A673 (cell line): ENCODE measurements at regions not wholly inside any gene's neighbourhood (a gene's known extent, or its start where the extent isn't known, plus 50 kb on each side); places are given as distances from the start of the nearest gene placed in this dataset.

Experiments
- CTCF ChIP-seq: fragments of 300-800, 200-600 bp; sonication (generic); conservative IDR thresholded peaks from 2 replicates; pipeline ENCODE4 v1.5.1; 2017; ENCODE audit warnings: low read depth, mild to moderate bottlenecking, antibody characterized with exemption, low read length, moderate library complexity, mixed read lengths
- EZH2 ChIP-seq: fragments of 200-600 bp; sonication (generic); IDR thresholded peaks from 2 replicates; pipeline ENCODE4 v1.6.1; 2017; ENCODE audit warnings: borderline replicate concordance, low read depth, mild to moderate bottlenecking, mixed read lengths, antibody characterized with exemption, low read length; ENCODE audit not compliant: poor library complexity, severe bottlenecking

DNA sequence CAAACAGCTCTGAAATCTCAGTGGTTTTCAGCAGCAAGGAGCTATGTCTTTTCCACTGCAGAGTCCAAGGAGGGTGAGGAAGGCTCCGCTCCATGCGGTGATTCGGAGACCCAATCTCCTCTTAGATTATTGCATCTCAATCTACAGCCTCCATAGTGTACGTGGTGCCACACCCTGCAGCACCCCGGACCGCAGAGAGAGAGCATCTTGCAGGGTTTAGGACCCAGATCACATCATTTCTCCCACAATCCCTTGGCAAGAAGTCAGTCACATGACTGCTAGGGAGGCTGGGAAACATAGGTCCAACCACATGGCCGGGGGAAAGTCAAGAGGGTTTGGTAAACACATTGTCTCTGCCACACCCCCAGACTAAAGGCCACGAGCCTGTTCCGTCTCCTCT lies 209.4 kb upstream of the TMEM132C start:
- TF ChIP-seq CTCF (no peak), EZH2 (no peak)
